GM21526 (cell line): ENCODE measurements at regions not wholly inside any gene's neighbourhood (a gene's known extent, or its start where the extent isn't known, plus 50 kb on each side); places are given as distances from the start of the nearest gene placed in this dataset.
"Not testable (repeated sequence)": the region's sequence is repeated elsewhere in the genome, so short reads cannot be mapped to it uniquely, and the experiment has no call there.

Experiments
- ATAC-seq: cut with Tn5 transposase; IDR thresholded peaks from one replicate; pipeline ENCODE4 v1.9.1; 2021; ENCODE audit warnings: moderate library complexity; ENCODE audit not compliant: unreplicated experiment, low FRiP score

DNA sequence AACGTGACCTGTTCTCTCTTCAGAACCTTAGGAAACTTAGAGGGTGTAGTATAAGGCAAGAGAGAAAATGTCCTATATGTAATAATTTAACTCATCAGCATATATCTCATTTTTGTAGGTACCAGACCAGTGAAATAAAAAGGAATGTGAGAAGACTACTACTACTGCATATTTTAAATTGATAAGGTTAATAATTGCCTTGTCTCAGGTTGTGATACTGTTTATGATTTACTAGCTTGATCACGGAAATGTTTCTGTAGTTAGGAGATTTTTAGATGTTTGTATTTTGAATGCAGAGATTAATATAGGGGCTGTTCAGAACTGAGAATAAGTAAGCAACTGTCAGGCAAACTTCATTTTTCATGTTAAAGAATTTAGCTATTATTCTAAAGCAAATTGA lies 1563.4 kb downstream of the C4orf33 start:
- ATAC-seq, result no peak

DNA sequence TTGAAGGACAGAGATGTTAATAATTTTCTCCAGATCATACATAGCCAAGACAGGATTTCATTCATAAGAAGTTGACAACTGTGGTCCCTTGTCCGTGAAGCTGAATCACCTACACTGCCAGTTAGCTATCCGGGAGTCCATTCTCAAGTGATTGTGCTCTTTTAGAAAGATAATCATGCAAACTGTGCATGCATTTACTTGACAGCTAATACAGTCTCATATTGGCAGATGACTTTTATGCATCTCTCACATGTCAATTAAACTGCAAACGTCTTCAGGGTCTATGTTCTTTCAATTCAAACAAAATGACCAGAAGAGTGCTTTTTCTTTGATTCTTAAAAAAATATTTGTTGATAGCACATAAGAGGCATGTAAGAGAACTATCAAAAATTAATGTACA lies 1572.9 kb downstream of the C4orf33 start:
- ATAC-seq, result no peak

DNA sequence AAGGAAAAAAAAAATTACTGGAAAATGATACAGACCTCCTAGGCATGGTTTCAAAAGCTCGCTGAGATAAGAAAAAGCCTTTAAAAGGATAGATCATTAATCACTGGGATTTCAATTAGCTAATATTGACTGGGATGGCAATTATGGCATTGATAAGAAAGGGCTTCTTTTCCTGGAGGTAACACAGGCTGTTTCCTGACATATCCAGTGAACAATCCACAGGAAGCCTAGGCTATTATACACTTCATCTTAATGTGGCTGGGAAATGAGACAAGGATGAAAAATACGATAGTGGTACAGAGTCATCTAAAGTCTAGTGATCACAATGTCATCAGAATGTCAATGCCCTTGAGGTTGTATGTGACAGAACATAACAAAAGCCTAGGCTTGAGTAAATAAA lies 1579.3 kb downstream of the C4orf33 start:
- no peak for ATAC-seq

DNA sequence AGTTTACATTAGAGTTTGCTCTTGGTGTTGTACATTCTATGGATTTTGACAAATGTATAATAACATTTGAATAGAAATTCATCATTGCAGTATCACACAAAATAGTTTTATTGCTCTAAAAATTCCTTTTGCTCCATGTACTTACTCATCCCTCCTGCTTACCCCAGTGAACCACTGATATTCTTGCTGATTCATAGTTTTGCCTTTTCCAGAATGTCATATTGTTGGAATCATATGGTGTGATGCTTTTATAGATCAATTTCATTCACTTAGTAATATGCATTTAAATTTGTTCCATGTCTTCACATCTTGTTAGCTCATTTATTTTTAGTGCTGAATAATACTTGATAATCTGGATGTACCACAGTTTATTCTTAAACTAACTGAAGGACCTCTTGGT lies 1593.2 kb downstream of the C4orf33 start:
- ATAC-seq, result no peak

- ATAC-seq, result no peak
Observed at GRCh38 chr4:130698251-130698650, 1602.3 kb downstream of the C4orf33 start.

- ATAC-seq, result no peak
Observed at GRCh38 chr4:130699004-130699403, 1603.1 kb downstream of the C4orf33 start.

- no peak for ATAC-seq
Observed at GRCh38 chr4:130703211-130703935, 1607.4 kb downstream of the C4orf33 start.

DNA sequence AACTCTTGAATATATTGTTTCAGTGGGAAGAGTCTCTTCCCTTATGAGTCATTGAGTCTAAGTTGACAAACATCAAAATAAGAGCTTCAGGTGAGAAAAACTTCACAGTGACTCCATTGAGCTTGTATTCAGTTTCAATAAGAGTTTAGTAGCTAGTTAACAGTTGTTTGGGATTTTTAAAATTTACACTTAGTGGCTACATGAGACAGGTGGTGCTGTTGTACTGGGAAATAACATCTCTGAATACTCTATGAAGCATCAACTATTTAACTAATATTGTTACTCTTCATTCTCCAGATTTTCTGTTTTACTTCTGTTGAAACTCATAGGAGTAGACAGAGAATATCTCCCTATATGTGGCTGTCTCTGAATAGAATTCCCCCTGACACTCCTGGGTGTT lies 1609.1 kb downstream of the C4orf33 start:
- no peak for ATAC-seq

- no peak for ATAC-seq
Observed at GRCh38 chr4:130712038-130712437, 1616.1 kb downstream of the C4orf33 start.

DNA sequence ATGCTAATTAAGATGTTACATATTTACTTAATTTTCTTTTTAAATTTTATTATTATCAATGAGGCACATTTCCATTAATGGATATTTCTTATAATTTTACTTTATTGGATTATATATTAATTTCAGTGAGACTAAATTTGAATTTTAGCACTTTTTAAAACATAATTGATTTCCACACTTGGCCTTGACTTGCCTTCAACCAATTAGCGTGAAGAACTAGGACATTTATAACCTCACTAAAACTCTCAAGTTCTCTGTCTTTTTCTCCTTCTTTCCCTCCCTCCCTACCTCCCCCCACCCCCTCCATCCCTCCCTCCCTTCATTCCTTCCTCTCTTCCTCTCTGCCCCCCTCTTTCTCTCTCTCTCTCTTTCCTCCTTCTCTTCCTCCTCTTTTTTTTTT lies 1618.1 kb downstream of the C4orf33 start:
- no peak for ATAC-seq

GRCh38 chr4:130722361-130722760 lies 1626.4 kb downstream of the C4orf33 start:
- no peak for ATAC-seq

DNA sequence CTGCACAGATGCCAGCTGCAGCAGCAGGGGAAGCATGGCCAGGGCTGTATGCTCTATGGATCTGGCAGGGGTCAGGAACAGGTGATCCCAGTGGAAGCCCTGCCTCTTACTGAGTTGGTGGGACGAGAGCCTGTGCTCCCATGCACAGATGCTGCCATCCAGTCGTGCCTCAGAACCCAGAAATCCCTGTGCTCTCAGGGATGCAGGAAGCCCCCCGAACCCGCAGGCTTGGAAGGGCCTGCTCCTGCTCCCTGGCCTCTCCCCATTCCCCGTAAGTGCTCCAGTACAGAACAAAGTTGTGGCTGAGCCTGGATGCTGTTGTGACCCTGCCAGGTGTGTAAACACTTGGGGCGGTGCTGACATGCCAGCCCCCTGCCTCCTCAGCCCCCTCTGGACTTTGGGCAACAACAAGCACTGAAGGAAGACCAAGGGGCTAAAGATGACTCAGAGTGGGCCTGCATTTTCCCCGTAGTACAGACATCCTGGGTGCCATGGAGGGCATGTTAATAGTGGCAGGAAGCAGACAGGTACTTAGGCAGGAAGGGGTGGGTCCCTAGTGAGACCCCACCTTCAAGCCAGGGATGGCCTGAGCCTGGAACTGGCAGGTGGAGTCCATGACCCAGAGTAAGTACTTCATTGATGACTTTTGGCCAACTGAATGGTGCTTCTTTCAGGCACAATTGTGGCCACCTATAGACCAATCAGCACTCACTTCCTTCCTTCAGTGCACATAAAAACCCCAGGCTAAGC lies 1640.7 kb downstream of the C4orf33 start:
- ATAC-seq, result no peak

GRCh38 chr4:130738233-130738632 lies 1642.3 kb downstream of the C4orf33 start:
- no peak for ATAC-seq

DNA sequence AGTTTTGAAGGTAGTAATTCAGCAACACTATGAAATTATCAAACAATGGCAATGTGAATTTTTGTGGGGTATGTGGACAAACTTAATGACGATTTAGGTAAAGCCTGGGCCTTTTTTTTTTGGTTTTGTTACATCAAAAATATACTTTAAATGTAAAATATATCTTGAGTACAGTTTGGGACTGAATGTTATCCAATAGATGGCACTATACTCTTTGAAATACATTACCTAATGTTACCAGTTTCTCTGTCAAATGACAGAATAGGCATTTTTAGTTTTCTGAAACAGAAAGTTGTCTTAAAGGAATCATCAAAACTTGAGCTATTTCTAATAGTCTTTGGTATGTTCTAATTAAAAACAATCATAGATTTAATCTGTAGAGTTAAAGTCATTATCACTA lies 1651.9 kb downstream of the C4orf33 start:
- ATAC-seq, result no peak

DNA sequence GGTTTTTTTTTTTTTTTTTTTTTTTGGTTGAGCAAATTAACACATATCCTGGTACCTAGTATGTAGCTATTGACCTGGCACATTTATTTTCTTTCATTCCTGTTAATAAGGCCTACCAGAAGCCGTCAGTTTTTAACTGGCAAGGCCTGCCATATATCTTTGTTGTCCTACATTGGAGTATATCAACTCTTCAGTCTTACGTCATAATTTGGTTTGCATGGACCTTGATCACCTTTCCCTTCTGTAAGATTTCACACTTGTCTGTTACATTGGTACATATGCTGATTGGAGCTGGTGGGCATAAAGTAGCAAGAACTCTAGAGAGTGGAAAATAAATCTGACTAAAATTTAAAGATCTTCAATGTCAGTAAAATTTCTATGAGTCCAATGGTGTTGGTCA lies 1658.0 kb downstream of the C4orf33 start:
- no peak for ATAC-seq

GRCh38 chr4:130760246-130760645 lies 1664.3 kb downstream of the C4orf33 start:
- no peak for ATAC-seq

DNA sequence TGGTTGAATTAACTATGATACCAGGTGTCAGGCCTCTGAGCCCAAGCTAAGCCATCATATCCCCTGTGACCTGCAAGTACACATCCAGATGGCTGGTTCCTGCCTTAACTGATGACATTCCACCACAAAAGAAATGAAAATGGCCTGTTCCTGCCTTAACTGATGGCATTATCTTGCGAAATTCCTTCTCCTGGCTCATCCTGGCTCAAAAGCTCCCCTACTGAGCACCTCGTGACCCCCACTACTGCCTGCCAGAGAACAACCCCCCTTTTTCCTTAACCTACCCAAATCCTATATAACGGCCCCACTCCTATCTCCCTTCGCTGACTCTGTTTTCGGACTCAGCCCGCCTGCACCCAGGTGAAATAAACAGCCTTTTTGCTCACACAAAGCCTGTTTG lies 1671.4 kb downstream of the C4orf33 start:
- not testable (repeated sequence) for ATAC-seq

- not testable (repeated sequence) for ATAC-seq
Observed at GRCh38 chr4:130772966-130773365, 1677.0 kb downstream of the C4orf33 start.

DNA sequence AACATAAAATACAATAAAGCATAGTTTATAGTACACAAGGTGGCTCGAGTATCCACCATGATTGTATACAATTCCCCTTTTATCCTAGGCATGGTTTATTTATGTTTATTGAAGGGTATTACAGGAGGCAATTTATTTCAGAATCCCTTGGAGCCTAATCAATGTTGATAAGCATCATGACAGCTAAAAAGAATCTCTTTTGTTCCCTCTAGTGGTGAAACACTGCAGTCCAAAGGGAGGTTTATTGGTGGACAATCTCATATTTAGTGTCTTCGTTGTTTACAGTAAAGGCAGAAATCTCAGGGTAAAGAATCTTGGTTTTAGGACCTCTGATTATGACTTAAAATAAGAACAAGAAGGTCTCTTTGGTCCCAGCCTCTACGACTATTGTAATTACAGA lies 1712.5 kb downstream of the C4orf33 start:
- no peak for ATAC-seq

DNA sequence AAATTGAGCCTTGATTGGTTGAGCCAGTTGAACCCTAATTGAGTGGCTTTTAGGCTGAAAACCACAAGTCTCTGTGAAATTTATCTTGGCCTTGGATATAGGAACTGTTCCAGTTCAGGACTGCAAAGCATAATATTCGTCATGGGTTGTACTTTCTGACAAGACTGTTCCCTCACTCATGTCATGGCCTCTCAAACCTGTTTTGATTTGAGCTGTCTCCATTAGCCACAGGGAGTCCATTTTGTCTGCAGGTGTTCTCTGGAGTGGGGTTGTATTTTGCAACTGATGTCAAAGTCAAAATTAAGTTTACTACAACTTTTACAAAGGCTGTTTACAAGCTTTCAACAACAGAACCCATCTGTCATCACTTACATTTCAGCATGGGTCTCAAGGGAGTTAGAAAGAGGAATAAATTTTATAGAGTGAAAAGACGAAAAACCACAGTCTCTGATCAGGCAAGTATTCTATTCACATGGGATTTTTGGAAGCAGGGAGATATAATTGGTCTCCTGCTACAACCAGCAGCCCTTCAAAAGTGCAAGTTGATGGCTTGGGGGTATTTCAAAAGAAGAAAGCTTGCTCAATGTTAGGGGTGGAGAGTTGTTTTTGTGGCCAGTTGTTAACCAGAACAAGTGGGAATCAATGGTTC lies 1716.3 kb downstream of the C4orf33 start:
- no peak for ATAC-seq

- no peak for ATAC-seq
Observed at GRCh38 chr4:130814896-130815295, 1718.9 kb downstream of the C4orf33 start.

DNA sequence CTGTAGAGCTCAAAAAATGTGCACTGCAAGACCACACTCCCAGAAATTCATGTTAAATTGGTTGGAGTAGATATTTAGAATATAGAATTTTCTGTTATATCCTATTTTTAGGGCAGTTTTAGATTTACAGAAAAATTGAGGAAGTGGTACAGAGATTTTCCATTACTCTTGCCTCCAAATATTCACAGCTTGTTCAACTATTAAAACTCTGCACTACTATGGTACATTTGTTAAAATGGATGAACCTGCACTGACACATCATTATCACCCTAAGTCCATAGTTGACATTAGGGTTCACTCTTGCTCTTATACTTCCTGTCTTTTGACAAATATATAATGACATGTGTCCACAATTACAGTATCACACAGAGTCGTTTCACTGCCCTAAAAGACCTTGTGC lies 1724.5 kb downstream of the C4orf33 start:
- ATAC-seq, result no peak
